Vagina (tissue), 2 donors: ENCODE measurements at regions not wholly inside any gene's neighbourhood (a gene's known extent, or its start where the extent isn't known, plus 50 kb on each side); places are given as distances from the start of the nearest gene placed in this dataset.

Experiments
- DNase-seq, 2 donors: peaks; one replicate each; pipeline ENCODE4 v3.0.0-alpha.2; 2017; ENCODE audit errors: extremely low spot score in 2 of 2
- H3K27ac ChIP-seq: fragments of 200-600 bp; sonication (generic); one replicate; pipeline ENCODE4 v1.5.1; 2019
- H3K27me3 ChIP-seq: fragments of 200-600 bp; sonication (generic); one replicate; pipeline ENCODE4 v1.5.1; 2019
- H3K36me3 ChIP-seq, 2 donors: fragments of 200-600 bp; sonication (generic); one replicate each; pipeline ENCODE4 v1.5.1; 2017 to 2019
- H3K4me1 ChIP-seq: fragments of 200-600 bp; sonication (generic); one replicate; pipeline ENCODE4 v1.5.1; 2019
- H3K4me3 ChIP-seq, 2 donors: fragments of 200-600 bp; sonication (generic); 1 replicate in 1 of 2; 2 replicates in 1 of 2; pipeline ENCODE4 v1.5.1; 2016 to 2019
- H3K9me3 ChIP-seq: fragments of 200-600 bp; sonication (generic); one replicate; pipeline ENCODE4 v1.5.1; 2019
- CTCF ChIP-seq, 3 experiments: fragments of 450-650 bp in 2 of 3; fragments of 200-600 bp in 1 of 3; sonication (generic) in 1 of 3; IDR thresholded peaks; one replicate each; pipeline ENCODE4 v1.5.1; 2017 to 2019; ENCODE audit warnings: antibody characterized with exemption in 3 of 3, mild to moderate bottlenecking in 2 of 3, moderate library complexity in 2 of 3
- POLR2A ChIP-seq, 2 donors: fragments of 450-650 bp; IDR thresholded peaks; one replicate each; pipeline ENCODE4 v1.6.1; 2017; ENCODE audit warnings: antibody characterized with exemption in 2 of 2, mild to moderate bottlenecking in 2 of 2, moderate library complexity in 2 of 2
- POLR2AphosphoS5 ChIP-seq, 2 donors: sonication (generic); formaldehyde crosslinking; IDR thresholded peaks; one replicate each; pipeline ENCODE4 v1.9.0; 2017; ENCODE audit warnings: antibody characterized with exemption in 2 of 2, mild to moderate bottlenecking in 2 of 2, low read depth in 1 of 2; ENCODE audit not compliant: insufficient read depth in 1 of 2
- intact Hi-C: fragments of 100-400 bp; cut with DNase I; formaldehyde crosslinking; loops from one replicate; pipeline ENCODE4 v1.15.1; 2023

- DNase-seq: no peak
- H3K9me3 ChIP-seq: no peaks in the 10 kb centered on the region
- no peak for TF ChIP-seq CTCF (IDR thresholded peaks at IDR 0.05)
- no peak for TF ChIP-seq POLR2A (IDR thresholded peaks at IDR 0.05)
- no peak for TF ChIP-seq POLR2AphosphoS5 (IDR thresholded peaks at IDR 0.05; ENCODE audit: insufficient read depth in 1 of 2, low read depth in 1 of 2)
- intact Hi-C loops: no loop called here
- no peak overlapping the region for H3K4me3 ChIP-seq
- H3K27ac ChIP-seq: no peak overlapping the region
- no peaks in the 10 kb centered on the region for H3K36me3 ChIP-seq
- no peaks in the 10 kb centered on the region for H3K27me3 ChIP-seq
- no peaks in the 10 kb centered on the region for H3K4me1 ChIP-seq
Measured at GRCh38 chr18:4851301-4851976, 345.6 kb downstream of the AKAIN1 start.

GRCh38 chr18:4847056-4847455 is 350.0 kb downstream of the AKAIN1 start:
- no peak for TF ChIP-seq POLR2AphosphoS5 (IDR thresholded peaks at IDR 0.05; ENCODE audit: insufficient read depth in 1 of 2, low read depth in 1 of 2)
- no peak for TF ChIP-seq CTCF (IDR thresholded peaks at IDR 0.05)
- TF ChIP-seq POLR2A (IDR thresholded peaks at IDR 0.05): no peak
- H3K4me3 ChIP-seq: no peak overlapping the region
- no peaks in the 10 kb centered on the region for H3K9me3 ChIP-seq
- no peaks in the 10 kb centered on the region for H3K27me3 ChIP-seq
- no peak overlapping the region for H3K27ac ChIP-seq
- no peaks in the 10 kb centered on the region for H3K4me1 ChIP-seq
- no peak for DNase-seq
- H3K36me3 ChIP-seq: no peaks in the 10 kb centered on the region
- intact Hi-C loops: no loop called here

GRCh38 chr18:4844320-4844719 is 352.7 kb downstream of the AKAIN1 start:
- intact Hi-C loops: no loop called here
- no peaks in the 10 kb centered on the region for H3K27me3 ChIP-seq
- H3K4me1 ChIP-seq: no peaks in the 10 kb centered on the region
- H3K27ac ChIP-seq: no peak overlapping the region
- TF ChIP-seq POLR2A (IDR thresholded peaks at IDR 0.05) (no peak), CTCF (IDR thresholded peaks at IDR 0.05) (no peak), POLR2AphosphoS5 (IDR thresholded peaks at IDR 0.05; ENCODE audit: insufficient read depth in 1 of 2, low read depth in 1 of 2) (no peak)
- no peaks in the 10 kb centered on the region for H3K36me3 ChIP-seq
- H3K9me3 ChIP-seq: no peaks in the 10 kb centered on the region
- H3K4me3 ChIP-seq: no peak overlapping the region
- no peak for DNase-seq

GRCh38 chr18:4843771-4844170 is 353.3 kb downstream of the AKAIN1 start:
- no peak overlapping the region for H3K4me3 ChIP-seq
- H3K36me3 ChIP-seq: no peaks in the 10 kb centered on the region
- H3K27ac ChIP-seq: no peak overlapping the region
- H3K4me1 ChIP-seq: no peaks in the 10 kb centered on the region
- DNase-seq: no peak
- no peaks in the 10 kb centered on the region for H3K9me3 ChIP-seq
- no peak for TF ChIP-seq CTCF (IDR thresholded peaks at IDR 0.05)
- no peak for TF ChIP-seq POLR2A (IDR thresholded peaks at IDR 0.05)
- TF ChIP-seq POLR2AphosphoS5 (IDR thresholded peaks at IDR 0.05; ENCODE audit: insufficient read depth in 1 of 2, low read depth in 1 of 2): no peak
- intact Hi-C loops: no loop called here
- no peaks in the 10 kb centered on the region for H3K27me3 ChIP-seq

GRCh38 chr18:4842751-4843150 is 354.3 kb downstream of the AKAIN1 start:
- Histone ChIP-seq H3K4me1 (no peaks in the 10 kb centered on the region), H3K4me3 (no peak overlapping the region), H3K27me3 (no peaks in the 10 kb centered on the region), H3K27ac (no peak overlapping the region), H3K36me3 (no peaks in the 10 kb centered on the region), H3K9me3 (no peaks in the 10 kb centered on the region)
- no peak for DNase-seq
- no peak for TF ChIP-seq POLR2A (IDR thresholded peaks at IDR 0.05)
- TF ChIP-seq POLR2AphosphoS5 (IDR thresholded peaks at IDR 0.05; ENCODE audit: insufficient read depth in 1 of 2, low read depth in 1 of 2): no peak
- no peak for TF ChIP-seq CTCF (IDR thresholded peaks at IDR 0.05)
- intact Hi-C loops: no loop called here
